Panc1 (cell line): ENCODE measurements at regions not wholly inside any gene's neighbourhood (a gene's known extent, or its start where the extent isn't known, plus 50 kb on each side); places are given as distances from the start of the nearest gene placed in this dataset.

Experiments
- ATAC-seq: fragments of 200-7000 bp; cut with Tn5 transposase; 2 replicates; pipeline ENCODE4 v1.9.1; 2020; ENCODE audit warnings: mild to moderate bottlenecking, moderate library complexity
- BruUV-seq: library from RNA; stranded (reverse); fragments of 400-500 nt; replicated peaks from 2 replicates; lab custom pipeline; 2021; lab: Mats Ljungman, UMichigan
- CTCF ChIA-PET: fragments of 300-600 bp; sonication (Branson Sonifier 250); formaldehyde crosslinking; loops from one replicate; lab custom pipeline; 2022; ENCODE audit warnings: antibody characterized with exemption; lab: Charles Lee
- POLR2A ChIA-PET: fragments of 300-600 bp; sonication (Branson Sonifier 250); formaldehyde crosslinking; loops from one replicate; lab custom pipeline; 2022; ENCODE audit warnings: antibody characterized with exemption; lab: Charles Lee
- DNase-seq: peaks from one replicate; pipeline ENCODE4 v3.0.0-alpha.2; 2010; ENCODE audit warnings: low read depth, low spot score
- H3K27ac ChIP-seq: 2 replicates; pipeline ENCODE4 v1.5.1; 2011; ENCODE audit warnings: mild to moderate bottlenecking, low read length, inconsistent platforms
- H3K27me3 ChIP-seq: fragments of 200-500 bp; sonication (Bioruptor generic); 2 replicates; pipeline ENCODE4 v1.6.0; 2014; ENCODE audit warnings: low read length, inconsistent platforms; ENCODE audit not compliant: control insufficient read depth, insufficient read depth
- H3K36me3 ChIP-seq: fragments of 200-500 bp; sonication (Bioruptor generic); 2 replicates; pipeline ENCODE4 v1.5.1; 2014; ENCODE audit warnings: inconsistent platforms, mild to moderate bottlenecking, low read length, moderate library complexity; ENCODE audit not compliant: control insufficient read depth, insufficient read depth
- H3K4me1 ChIP-seq: 2 replicates; pipeline ENCODE4 v1.5.1; 2011; ENCODE audit warnings: inconsistent platforms, mild to moderate bottlenecking, low read length, moderate library complexity; ENCODE audit not compliant: control insufficient read depth, insufficient read depth
- H3K4me3 ChIP-seq, 2 experiments: 2 replicates each; pipeline ENCODE4 v1.5.1; 2011 to 2012; ENCODE audit warnings: low read depth in 2 of 2, low read length in 2 of 2, mild to moderate bottlenecking in 2 of 2, inconsistent platforms in 1 of 2, moderate library complexity in 1 of 2
- H3K9me3 ChIP-seq: fragments of 200-500 bp; sonication (Bioruptor generic); 2 replicates; pipeline ENCODE4 v1.5.1; 2014; ENCODE audit warnings: low read depth, mild to moderate bottlenecking, inconsistent platforms, low read length, moderate library complexity; ENCODE audit not compliant: control insufficient read depth, insufficient read depth
- CTCF ChIP-seq: fragments of 450-650 bp; IDR thresholded peaks from 2 replicates; pipeline ENCODE4 v1.5.1; 2017; ENCODE audit warnings: mild to moderate bottlenecking
- POLR2AphosphoS5 ChIP-seq: IDR thresholded peaks from 2 replicates; pipeline ENCODE4 v1.6.1; 2012; ENCODE audit warnings: mild to moderate bottlenecking, low read depth, low read length, moderate library complexity
- REST ChIP-seq, 2 experiments: IDR thresholded peaks; 2 replicates each; pipeline ENCODE4 v1.6.1; 2011 to 2012; ENCODE audit warnings: low read depth in 2 of 2, control low read depth in 1 of 2, low read length in 1 of 2, mild to moderate bottlenecking in 1 of 2, moderate library complexity in 1 of 2; ENCODE audit not compliant: insufficient read depth in 1 of 2
- SIN3A ChIP-seq: IDR thresholded peaks from 2 replicates; pipeline ENCODE4 v1.6.1; 2012; ENCODE audit warnings: low read depth, mild to moderate bottlenecking, low read length, moderate library complexity, borderline replicate concordance; ENCODE audit not compliant: insufficient read depth
- TCF7L2 ChIP-seq: IDR thresholded peaks from 2 replicates; pipeline ENCODE4 v1.6.1; 2011; ENCODE audit warnings: mild to moderate bottlenecking, low read depth, low read length, inconsistent platforms
- in situ Hi-C: cut with HindIII; loops from 2 replicates; pipeline ENCODE4 v1.10.0; 2016; ENCODE audit warnings: low sequenced_read_pairs, low pct_unique_long_range_greater_than_20kb
- intact Hi-C: fragments of 100-400 bp; cut with micrococcal nuclease; formaldehyde crosslinking; loops from one replicate; pipeline ENCODE4 v1.10.0; 2022; ENCODE audit not compliant: unreplicated experiment

- intact Hi-C loops = no loop called here
- no peaks in the 10 kb centered on the region for H3K36me3 ChIP-seq
- no peak overlapping the region for H3K4me3 ChIP-seq
- H3K27me3 ChIP-seq = no peaks in the 10 kb centered on the region
- H3K9me3 ChIP-seq = no peaks in the 10 kb centered on the region
- CTCF ChIA-PET = no interaction called here
- ATAC-seq (no peak), DNase-seq (no peak)
- no peak for TF ChIP-seq REST (IDR thresholded peaks at IDR 0.05; ENCODE audit: insufficient read depth in 1 of 2, low read depth in 2 of 2, low read length in 1 of 2)
- TF ChIP-seq SIN3A = no peak
- TF ChIP-seq POLR2AphosphoS5 = no peak
- TF ChIP-seq TCF7L2 = no peak
- no peak for TF ChIP-seq CTCF
- in situ Hi-C loops = no loop called here
- no peaks in the 10 kb centered on the region for H3K4me1 ChIP-seq
- H3K27ac ChIP-seq = no peak overlapping the region
- no TSS peak for BruUV-seq
- POLR2A ChIA-PET = no interaction called here
Measured at GRCh38 chr10:111923032-111923431, 260.5 kb downstream of the GPAM start.

GRCh38 chr10:111926286-111926685 is 257.3 kb downstream of the GPAM start:
- Histone ChIP-seq H3K27ac (no peak overlapping the region), H3K4me1 (no peaks in the 10 kb centered on the region), H3K4me3 (no peak overlapping the region), H3K36me3 (no peaks in the 10 kb centered on the region), H3K27me3 (no peaks in the 10 kb centered on the region), H3K9me3 (no peaks in the 10 kb centered on the region)
- ATAC-seq = no peak
- no TSS peak for BruUV-seq
- intact Hi-C loops = no loop called here
- no peak for DNase-seq
- CTCF ChIA-PET = no interaction called here
- no peak for TF ChIP-seq SIN3A
- TF ChIP-seq TCF7L2 = no peak
- no peak for TF ChIP-seq REST (IDR thresholded peaks at IDR 0.05; ENCODE audit: insufficient read depth in 1 of 2, low read depth in 2 of 2, low read length in 1 of 2)
- TF ChIP-seq CTCF = no peak
- POLR2A ChIA-PET = no interaction called here
- in situ Hi-C loops = no loop called here
